Stomach (tissue), 8 donors: ENCODE measurements at regions not wholly inside any gene's neighbourhood (a gene's known extent, or its start where the extent isn't known, plus 50 kb on each side); places are given as distances from the start of the nearest gene placed in this dataset.

Experiments used
- DNase-seq, 2 donors: peaks; one replicate each; pipeline versions ENCODE4 v3.0.0 to v3.0.0-alpha.2; 2013 to 2019
- H3K27ac ChIP-seq, 5 donors: fragments of 200-600 bp in 4 of 5; sonication (generic) in 4 of 5; one replicate each; pipeline ENCODE4 v1.5.1; 2013 to 2019; ENCODE audit warnings: mild to moderate bottlenecking in 1 of 5, moderate library complexity in 1 of 5
- H3K27me3 ChIP-seq, 3 donors: fragments of 200-600 bp; sonication (generic); one replicate each; pipeline ENCODE4 v1.5.1; 2017 to 2019; ENCODE audit warnings: mixed run types in 1 of 3
- H3K36me3 ChIP-seq, 4 donors: fragments of 200-600 bp; sonication (generic); 1 replicate in 3 of 4; 2 replicates in 1 of 4; pipeline ENCODE4 v1.5.1; 2016 to 2019
- H3K4me1 ChIP-seq, 4 donors: fragments of 200-600 bp; sonication (generic); one replicate each; pipeline ENCODE4 v1.5.1; 2016 to 2019
- H3K4me3 ChIP-seq, 4 donors: fragments of 200-600 bp; sonication (generic) in 3 of 4; one replicate each; pipeline ENCODE4 v1.5.1; 2016 to 2019; ENCODE audit warnings: mild to moderate bottlenecking in 1 of 4
- H3K9me3 ChIP-seq, 4 donors: fragments of 200-600 bp; sonication (generic); one replicate each; pipeline ENCODE4 v1.5.1; 2016 to 2019
- CTCF ChIP-seq, 7 experiments: fragments of 450-650 bp in 4 of 7; fragments of 200-600 bp in 3 of 7; sonication (generic) in 3 of 7; IDR thresholded peaks; one replicate each; pipeline ENCODE4 v1.5.1; 2016 to 2019; ENCODE audit warnings: antibody characterized with exemption in 7 of 7, control low read depth in 2 of 7, mild to moderate bottlenecking in 1 of 7
- EP300 ChIP-seq: sonication (generic); formaldehyde crosslinking; IDR thresholded peaks from one replicate; pipeline ENCODE4 v1.6.1; 2017; ENCODE audit warnings: antibody characterized with exemption
- POLR2A ChIP-seq, 4 donors: fragments of 450-650 bp; IDR thresholded peaks; one replicate each; pipeline ENCODE4 v1.6.1; 2016; ENCODE audit warnings: antibody characterized with exemption in 4 of 4, control low read depth in 2 of 4, mild to moderate bottlenecking in 1 of 4, moderate library complexity in 1 of 4
- POLR2AphosphoS5 ChIP-seq, 3 donors: sonication (generic); formaldehyde crosslinking; IDR thresholded peaks; one replicate each; pipeline ENCODE4 v1.6.1; 2016; ENCODE audit warnings: antibody characterized with exemption in 3 of 3
- WGBS, 5 donors: extraction: QIAGEN DNeasy Blood & Tissue Kit in 3 of 5; methylation state at CpG; one replicate each; pipeline versions ENCODE4 v1.1.5 to v1.1.7; 2013 to 2018; 5-methylcytosine and 5-hydroxymethylcytosine counted together
- intact Hi-C: fragments of 100-400 bp; cut with DNase I; formaldehyde crosslinking; loops from one replicate; pipeline ENCODE4 v1.15.1; 2023; ENCODE audit warnings: low total_unique reads
- donor health status: healthy with polysubstance abuse.
- donor health status: Bipolar disorder and iron deficiency.
- donor health status: healthy.

DNA sequence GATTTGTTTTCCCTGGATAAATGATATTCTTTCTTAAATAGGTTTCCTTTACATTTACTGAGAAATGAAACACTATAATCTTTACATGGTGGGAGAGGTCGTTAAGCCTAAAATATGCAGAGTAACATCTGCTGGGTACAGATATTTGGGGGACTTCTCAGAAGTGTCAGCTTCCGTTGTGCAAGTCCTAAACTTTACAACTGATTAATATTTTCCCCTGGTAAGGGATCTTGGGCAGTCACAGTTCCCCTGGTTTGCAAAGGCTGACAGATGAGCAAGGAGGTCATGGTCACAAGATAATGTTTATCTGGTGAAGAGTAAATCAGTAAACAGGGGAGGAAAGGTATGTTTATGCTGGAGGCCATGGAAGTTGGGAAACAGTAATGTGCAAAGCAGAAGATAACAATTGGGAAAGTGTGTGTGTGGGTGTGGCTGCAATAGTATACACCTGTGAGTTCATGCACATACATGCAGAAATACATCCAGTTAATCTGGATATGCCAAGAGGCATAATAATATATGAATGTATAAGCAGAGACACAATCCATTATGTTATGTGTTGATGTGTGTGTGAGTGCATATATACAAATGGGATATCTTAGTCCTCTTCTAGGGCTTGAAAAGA lies 508.2 kb upstream of the FAM241A start:
- H3K9me3 ChIP-seq = no peaks in the 10 kb centered on the region
- peaks cover 0 to 6% (median 0%) of the 10 kb centered on the region in 3 donors for H3K27me3 ChIP-seq
- intact Hi-C loops = no loop called here
- H3K4me3 ChIP-seq = no peak overlapping the region
- no peak for TF ChIP-seq EP300
- no peak for TF ChIP-seq CTCF (IDR thresholded peaks at IDR 0.05)
- no peak for TF ChIP-seq POLR2AphosphoS5 (IDR thresholded peaks at IDR 0.05)
- TF ChIP-seq POLR2A (IDR thresholded peaks at IDR 0.05) = no peak
- no peak for DNase-seq
- WGBS, 5 donors = 13 to 40% (median 36%) methylated on average over 2 of the region's 2 CpGs
- peaks cover 0 to 6% (median 2%) of the 10 kb centered on the region in 4 donors for H3K4me1 ChIP-seq
- no peaks in the 10 kb centered on the region for H3K36me3 ChIP-seq
- H3K27ac ChIP-seq = no peak overlapping the region

DNA sequence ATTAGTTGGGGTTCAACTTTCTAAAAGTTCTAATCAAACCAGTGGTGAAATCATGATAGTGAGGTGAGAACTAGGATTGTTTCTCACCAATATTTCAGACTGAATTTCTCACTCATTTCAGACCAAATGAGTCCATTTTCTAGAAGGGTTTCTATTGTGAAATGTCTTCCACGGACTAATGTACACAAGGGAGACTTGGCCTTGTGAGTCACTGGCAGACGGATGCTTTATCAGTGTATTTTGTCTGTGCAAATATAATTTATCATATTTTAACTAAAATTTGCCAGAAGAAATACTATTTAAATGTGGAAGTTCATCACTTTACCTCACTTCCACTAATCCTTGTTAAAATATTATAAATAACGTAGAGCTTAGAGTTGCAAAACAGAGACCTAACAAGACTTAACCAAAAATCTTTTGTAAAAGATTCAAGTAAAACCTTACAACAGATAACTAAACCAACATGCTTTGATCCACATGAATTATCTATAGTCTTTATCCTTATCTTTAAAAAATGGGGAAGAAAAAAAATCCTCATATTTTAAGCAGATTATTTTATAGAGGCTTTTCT lies 506.0 kb upstream of the FAM241A start:
- intact Hi-C loops = no loop called here
- DNase-seq = no peak
- WGBS, 5 donors = 32 to 45% (median 43%) methylated on average over 3 of the region's 3 CpGs

GRCh38 chr4:111639876-111640275 lies 505.4 kb upstream of the FAM241A start:
- Histone ChIP-seq H3K36me3 (no peaks in the 10 kb centered on the region), H3K4me3 (no peak overlapping the region), H3K27ac (no peak overlapping the region), H3K27me3 (no peaks in the 10 kb centered on the region), H3K4me1 (peaks cover 0 to 6% (median 2%) of the 10 kb centered on the region in 4 donors), H3K9me3 (no peaks in the 10 kb centered on the region)
- intact Hi-C loops = no loop called here
- TF ChIP-seq POLR2A (IDR thresholded peaks at IDR 0.05) (no peak), EP300 (no peak), CTCF (IDR thresholded peaks at IDR 0.05) (no peak), POLR2AphosphoS5 (IDR thresholded peaks at IDR 0.05) (no peak)
- 44 to 55% (median 50%) methylated on average over 6 of the region's 6 CpGs for WGBS, 5 donors
- no peak for DNase-seq

More for the DNA sequence above, 506.0 kb upstream of the FAM241A start:
- no peak overlapping the region for H3K4me3 ChIP-seq
- TF ChIP-seq EP300 = no peak
- no peak for TF ChIP-seq POLR2AphosphoS5 (IDR thresholded peaks at IDR 0.05)
- no peak for TF ChIP-seq POLR2A (IDR thresholded peaks at IDR 0.05)
- no peak for TF ChIP-seq CTCF (IDR thresholded peaks at IDR 0.05)
- no peaks in the 10 kb centered on the region for H3K36me3 ChIP-seq
- H3K9me3 ChIP-seq = no peaks in the 10 kb centered on the region
- H3K27ac ChIP-seq = no peak overlapping the region
- peaks cover 0 to 6% (median 2%) of the 10 kb centered on the region in 4 donors for H3K4me1 ChIP-seq
- no peaks in the 10 kb centered on the region for H3K27me3 ChIP-seq

DNA sequence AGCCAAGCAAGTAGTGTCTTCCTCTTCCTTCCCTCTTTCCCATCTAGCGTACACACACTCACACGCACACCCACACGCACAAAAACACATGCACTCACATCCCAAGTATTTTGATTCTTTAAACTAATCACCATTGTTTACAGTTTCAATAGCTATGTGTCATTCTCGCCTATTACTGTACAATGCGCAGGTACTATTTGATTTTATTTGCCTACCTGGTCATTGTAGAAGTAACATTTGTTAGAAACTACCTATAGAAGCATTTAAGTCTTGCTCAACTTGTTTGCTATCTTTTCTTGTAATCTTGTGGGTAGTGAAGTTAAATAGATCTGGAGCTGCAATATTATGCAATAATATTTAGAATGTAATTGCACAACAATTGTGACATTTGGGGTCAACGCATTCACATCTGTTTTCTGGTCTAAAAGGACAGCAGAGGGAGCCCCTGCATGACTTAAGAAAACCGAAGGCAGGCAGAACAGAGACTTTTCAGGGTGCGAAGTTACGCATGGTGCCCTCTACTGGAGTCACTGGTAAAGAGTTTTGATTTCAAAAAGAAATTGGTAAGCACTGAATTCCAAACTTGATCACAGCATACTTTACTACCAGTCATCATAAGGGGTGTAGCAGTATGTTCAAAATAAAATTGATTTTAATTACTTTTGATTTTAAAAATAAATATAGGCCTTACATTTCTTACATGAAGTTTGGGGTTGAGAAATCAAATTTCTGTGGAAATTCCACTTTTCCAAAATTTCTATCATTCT lies 503.3 kb upstream of the FAM241A start:
- WGBS, 5 donors = 16 to 33% (median 30%) methylated on average over 9 of the region's 9 CpGs
- H3K27me3 ChIP-seq = no peaks in the 10 kb centered on the region
- H3K36me3 ChIP-seq = no peaks in the 10 kb centered on the region
- H3K4me1 ChIP-seq = peaks cover 0 to 6% (median 2%) of the 10 kb centered on the region in 4 donors
- peak; percentile 49 to 94 for DNase-seq
- intact Hi-C loops = no loop called here
- TF ChIP-seq EP300 (no peak), CTCF (IDR thresholded peaks at IDR 0.05) (peak in 5 of 7 experiments; percentile 45 to 72 (median 47)), POLR2A (IDR thresholded peaks at IDR 0.05) (no peak), POLR2AphosphoS5 (IDR thresholded peaks at IDR 0.05) (peak in 1 of 3 donors; percentile 22)
- H3K4me3 ChIP-seq = no peak overlapping the region
- H3K27ac ChIP-seq = no peak overlapping the region
- H3K9me3 ChIP-seq = no peaks in the 10 kb centered on the region
